ENCODE measurements at regions not wholly inside any gene's neighbourhood (a gene's known extent, or its start where the extent isn't known, plus 50 kb on each side); places are given as distances from the start of the nearest gene placed in this dataset.

- Histone ChIP-seq H3K4me1 (ENCODE audit: low read length) (no peaks in the 10 kb centered on the region), H3K27ac (ENCODE audit: low read length) (no peak overlapping the region), H2AFZ (ENCODE audit: low read depth, low read length) (no peak overlapping the region), H3K27me3 (ENCODE audit: low read depth, low read length) (peaks cover 8% of the 10 kb centered on the region), H3K9me3 (ENCODE audit: insufficient read depth, low read length) (no peaks in the 10 kb centered on the region), H3K4me2 (ENCODE audit: low read length) (no peak overlapping the region), H3K9ac (ENCODE audit: low read length) (no peak overlapping the region), H4K20me1 (ENCODE audit: insufficient read depth, low read length) (no peaks in the 10 kb centered on the region), H3K79me2 (ENCODE audit: low read length) (no peaks in the 10 kb centered on the region), H3K36me3 (replicated peaks; ENCODE audit: low read depth, low read length) (no peaks in the 10 kb centered on the region), H3K4me3 (ENCODE audit: low read length) (no peak overlapping the region)
- 0 out of 2 replicates have a peak, but pooled peaks have one; percentile 18 for TF ChIP-seq CTCF (IDR thresholded peaks at IDR 0.05; ENCODE audit: low read depth, low read length)
- TF ChIP-seq EZH2phosphoT487 (IDR thresholded peaks at IDR 0.05; ENCODE audit: low read depth) = no peak
These were observed 101.2 kb downstream of the TBX19 start for GRCh38 chr1:168381850-168382249.

- TF ChIP-seq CTCF (IDR thresholded peaks at IDR 0.05; ENCODE audit: low read depth, low read length) (no peak), EZH2phosphoT487 (IDR thresholded peaks at IDR 0.05; ENCODE audit: low read depth) (no peak)
- H3K36me3 ChIP-seq (replicated peaks; ENCODE audit: low read depth, low read length) = no peaks in the 10 kb centered on the region
These were observed 100.3 kb downstream of the TBX19 start for GRCh38 chr1:168380945-168381344.

GRCh38 chr1:168379104-168379860, 98.6 kb downstream of the TBX19 start:
- peaks cover 8% of the 10 kb centered on the region for H3K27me3 ChIP-seq (ENCODE audit: low read depth, low read length)
- no peaks in the 10 kb centered on the region for H3K36me3 ChIP-seq (replicated peaks; ENCODE audit: low read depth, low read length)
- H3K9me3 ChIP-seq (ENCODE audit: insufficient read depth, low read length) = no peaks in the 10 kb centered on the region
- no peaks in the 10 kb centered on the region for H4K20me1 ChIP-seq (ENCODE audit: insufficient read depth, low read length)
- H3K9ac ChIP-seq (ENCODE audit: low read length) = no peak overlapping the region
- H3K4me2 ChIP-seq (ENCODE audit: low read length) = no peak overlapping the region
- H2AFZ ChIP-seq (ENCODE audit: low read depth, low read length) = no peak overlapping the region
- no peak overlapping the region for H3K4me3 ChIP-seq (ENCODE audit: low read length)
- H3K4me1 ChIP-seq (ENCODE audit: low read length) = no peaks in the 10 kb centered on the region
- H3K27ac ChIP-seq (ENCODE audit: low read length) = no peak overlapping the region
- no peak for TF ChIP-seq CTCF (IDR thresholded peaks at IDR 0.05; ENCODE audit: low read depth, low read length)
- TF ChIP-seq EZH2phosphoT487 (IDR thresholded peaks at IDR 0.05; ENCODE audit: low read depth) = no peak
- H3K79me2 ChIP-seq (ENCODE audit: low read length) = no peaks in the 10 kb centered on the region

More at GRCh38 chr1:168380945-168381344, 100.3 kb downstream of the TBX19 start:
- Histone ChIP-seq H3K4me2 (ENCODE audit: low read length) (no peak overlapping the region), H3K9ac (ENCODE audit: low read length) (no peak overlapping the region), H3K4me3 (ENCODE audit: low read length) (no peak overlapping the region), H3K79me2 (ENCODE audit: low read length) (no peaks in the 10 kb centered on the region), H3K27ac (ENCODE audit: low read length) (no peak overlapping the region), H4K20me1 (ENCODE audit: insufficient read depth, low read length) (no peaks in the 10 kb centered on the region), H3K4me1 (ENCODE audit: low read length) (no peaks in the 10 kb centered on the region), H3K9me3 (ENCODE audit: insufficient read depth, low read length) (no peaks in the 10 kb centered on the region), H3K27me3 (ENCODE audit: low read depth, low read length) (peaks cover 8% of the 10 kb centered on the region), H2AFZ (ENCODE audit: low read depth, low read length) (no peak overlapping the region)

- Histone ChIP-seq H3K4me1 (ENCODE audit: low read length) (no peaks in the 10 kb centered on the region), H3K9ac (ENCODE audit: low read length) (no peak overlapping the region), H3K27me3 (ENCODE audit: low read depth, low read length) (no peaks in the 10 kb centered on the region), H3K4me2 (ENCODE audit: low read length) (no peak overlapping the region), H2AFZ (ENCODE audit: low read depth, low read length) (no peak overlapping the region), H3K9me3 (ENCODE audit: insufficient read depth, low read length) (no peaks in the 10 kb centered on the region), H4K20me1 (ENCODE audit: insufficient read depth, low read length) (no peaks in the 10 kb centered on the region), H3K36me3 (replicated peaks; ENCODE audit: low read depth, low read length) (no peaks in the 10 kb centered on the region), H3K4me3 (ENCODE audit: low read length) (no peak overlapping the region), H3K79me2 (ENCODE audit: low read length) (no peaks in the 10 kb centered on the region), H3K27ac (ENCODE audit: low read length) (no peak overlapping the region)
- TF ChIP-seq EZH2phosphoT487 (IDR thresholded peaks at IDR 0.05; ENCODE audit: low read depth) = no peak
- TF ChIP-seq CTCF (IDR thresholded peaks at IDR 0.05; ENCODE audit: low read depth, low read length) = no peak
These were observed 95.1 kb downstream of the TBX19 start for GRCh38 chr1:168375566-168376300.
